ENCODE measurements at regions not wholly inside any gene's neighbourhood (a gene's known extent, or its start where the extent isn't known, plus 50 kb on each side); places are given as distances from the start of the nearest gene placed in this dataset.

DNA sequence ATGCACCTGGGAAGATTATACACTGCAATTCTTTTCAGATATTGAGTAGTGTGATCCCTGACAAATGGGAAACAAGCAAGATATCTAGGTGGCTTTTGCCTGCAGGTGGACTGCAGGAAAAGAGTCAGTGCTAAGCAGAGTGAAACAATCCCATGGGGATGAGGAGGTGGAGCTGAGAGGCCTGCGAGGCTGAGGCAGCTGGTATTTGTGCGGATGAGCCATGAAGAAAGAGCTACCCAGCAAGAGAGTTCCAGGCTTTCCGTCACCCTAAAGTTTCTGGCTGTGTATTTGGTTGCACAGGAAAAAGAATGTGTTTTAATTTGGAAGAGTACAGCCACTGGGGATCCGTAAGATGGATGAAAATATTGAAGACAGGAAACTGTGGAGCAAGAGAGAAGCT lies 714.1 kb upstream of the COBL start:
- H3K79me2 ChIP-seq (ENCODE audit: insufficient read depth, low read length), result no peaks in the 10 kb centered on the region
- no peaks in the 10 kb centered on the region for H3K9me2 ChIP-seq (replicated peaks; ENCODE audit: insufficient read depth, low read length)
- H3K36me3 ChIP-seq (ENCODE audit: low read length), result no peaks in the 10 kb centered on the region
- H3K9me3 ChIP-seq (ENCODE audit: insufficient read depth, low read length), result no peaks in the 10 kb centered on the region
- H3F3A ChIP-seq (ENCODE audit: insufficient read depth), result no peaks in the 10 kb centered on the region
- no peak overlapping the region for H2AFZ ChIP-seq (ENCODE audit: low read depth, low read length, severe bottlenecking)
- H4K20me1 ChIP-seq (ENCODE audit: low read depth, low read length), result no peaks in the 10 kb centered on the region
- H3K4me2 ChIP-seq (ENCODE audit: low read depth, low read length, poor library complexity, severe bottlenecking), result no peak overlapping the region
- H3K27me3 ChIP-seq (ENCODE audit: low read length), result no peaks in the 10 kb centered on the region
- TF ChIP-seq EZH2phosphoT487 (conservative IDR thresholded peaks at IDR 0.05; ENCODE audit: low read length), result no peak
- no peak for TF ChIP-seq CTCF (IDR thresholded peaks at IDR 0.05; ENCODE audit: insufficient read depth, low read length, poor library complexity, severe bottlenecking)
- H3K9ac ChIP-seq (ENCODE audit: low read length), result no peak overlapping the region
- H3K4me3 ChIP-seq (ENCODE audit: insufficient read depth, low read length, poor library complexity, severe bottlenecking), result no peak overlapping the region
- no peak overlapping the region for H3K27ac ChIP-seq (ENCODE audit: low read depth, low read length)

DNA sequence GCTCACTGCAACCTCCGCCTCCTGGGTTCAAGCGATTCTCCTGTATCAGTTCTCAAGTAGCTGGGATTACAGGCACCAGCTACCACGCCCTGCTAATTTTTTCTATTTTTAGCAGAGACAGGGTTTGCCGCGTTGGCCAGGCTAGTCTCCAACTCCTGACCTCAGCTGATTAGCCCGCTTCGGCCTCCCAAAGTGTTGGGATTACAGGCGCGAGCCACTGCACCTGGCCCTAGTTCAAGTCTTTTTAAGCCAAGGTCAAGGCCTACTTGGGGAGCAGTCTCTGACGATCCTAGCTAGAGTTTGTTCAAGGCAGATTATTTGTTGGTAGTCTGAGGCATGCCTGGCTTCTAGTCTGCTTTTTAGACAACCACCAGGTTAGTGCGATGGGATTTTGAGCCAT lies 709.5 kb upstream of the COBL start:
- Histone ChIP-seq H3F3A (ENCODE audit: insufficient read depth) (no peaks in the 10 kb centered on the region), H3K36me3 (ENCODE audit: low read length) (no peaks in the 10 kb centered on the region), H3K9ac (ENCODE audit: low read length) (no peak overlapping the region), H3K4me2 (ENCODE audit: low read depth, low read length, poor library complexity, severe bottlenecking) (no peak overlapping the region), H3K27ac (ENCODE audit: low read depth, low read length) (no peak overlapping the region), H4K20me1 (ENCODE audit: low read depth, low read length) (no peaks in the 10 kb centered on the region), H3K4me3 (ENCODE audit: insufficient read depth, low read length, poor library complexity, severe bottlenecking) (no peak overlapping the region), H3K27me3 (ENCODE audit: low read length) (no peaks in the 10 kb centered on the region), H3K79me2 (ENCODE audit: insufficient read depth, low read length) (no peaks in the 10 kb centered on the region), H2AFZ (ENCODE audit: low read depth, low read length, severe bottlenecking) (no peak overlapping the region), H3K9me3 (ENCODE audit: insufficient read depth, low read length) (no peaks in the 10 kb centered on the region), H3K9me2 (replicated peaks; ENCODE audit: insufficient read depth, low read length) (no peaks in the 10 kb centered on the region)
- no peak for TF ChIP-seq CTCF (IDR thresholded peaks at IDR 0.05; ENCODE audit: insufficient read depth, low read length, poor library complexity, severe bottlenecking)
- no peak for TF ChIP-seq EZH2phosphoT487 (conservative IDR thresholded peaks at IDR 0.05; ENCODE audit: low read length)

GRCh38 chr7:52021343-52021742 lies 704.7 kb upstream of the COBL start:
- H3K27ac ChIP-seq (ENCODE audit: low read depth, low read length), result no peak overlapping the region
- H3K79me2 ChIP-seq (ENCODE audit: insufficient read depth, low read length), result no peaks in the 10 kb centered on the region
- no peak overlapping the region for H3K9ac ChIP-seq (ENCODE audit: low read length)
- no peaks in the 10 kb centered on the region for H3K9me2 ChIP-seq (replicated peaks; ENCODE audit: insufficient read depth, low read length)
- no peak overlapping the region for H3K4me2 ChIP-seq (ENCODE audit: low read depth, low read length, poor library complexity, severe bottlenecking)
- TF ChIP-seq EZH2phosphoT487 (conservative IDR thresholded peaks at IDR 0.05; ENCODE audit: low read length) (no peak), CTCF (IDR thresholded peaks at IDR 0.05; ENCODE audit: insufficient read depth, low read length, poor library complexity, severe bottlenecking) (no peak)
- no peaks in the 10 kb centered on the region for H3K9me3 ChIP-seq (ENCODE audit: insufficient read depth, low read length)
- H3F3A ChIP-seq (ENCODE audit: insufficient read depth), result no peaks in the 10 kb centered on the region
- no peaks in the 10 kb centered on the region for H3K27me3 ChIP-seq (ENCODE audit: low read length)
- H4K20me1 ChIP-seq (ENCODE audit: low read depth, low read length), result no peaks in the 10 kb centered on the region
- no peak overlapping the region for H2AFZ ChIP-seq (ENCODE audit: low read depth, low read length, severe bottlenecking)
- H3K36me3 ChIP-seq (ENCODE audit: low read length), result no peaks in the 10 kb centered on the region
- H3K4me3 ChIP-seq (ENCODE audit: insufficient read depth, low read length, poor library complexity, severe bottlenecking), result no peak overlapping the region

GRCh38 chr7:52018680-52019054 lies 702.1 kb upstream of the COBL start:
- H3K27ac ChIP-seq (ENCODE audit: low read depth, low read length), result no peak overlapping the region

More at GRCh38 chr7:52018680-52019054, 702.1 kb upstream of the COBL start:
- H3K9ac ChIP-seq (ENCODE audit: low read length), result no peak overlapping the region
- no peaks in the 10 kb centered on the region for H3K36me3 ChIP-seq (ENCODE audit: low read length)
- no peak overlapping the region for H3K4me2 ChIP-seq (ENCODE audit: low read depth, low read length, poor library complexity, severe bottlenecking)
- H3K4me3 ChIP-seq (ENCODE audit: insufficient read depth, low read length, poor library complexity, severe bottlenecking), result no peak overlapping the region
- H4K20me1 ChIP-seq (ENCODE audit: low read depth, low read length), result no peaks in the 10 kb centered on the region
- no peak overlapping the region for H2AFZ ChIP-seq (ENCODE audit: low read depth, low read length, severe bottlenecking)
- TF ChIP-seq CTCF (IDR thresholded peaks at IDR 0.05; ENCODE audit: insufficient read depth, low read length, poor library complexity, severe bottlenecking), result no peak
- no peak for TF ChIP-seq EZH2phosphoT487 (conservative IDR thresholded peaks at IDR 0.05; ENCODE audit: low read length)
- H3F3A ChIP-seq (ENCODE audit: insufficient read depth), result no peaks in the 10 kb centered on the region
- no peaks in the 10 kb centered on the region for H3K27me3 ChIP-seq (ENCODE audit: low read length)
- no peaks in the 10 kb centered on the region for H3K9me2 ChIP-seq (replicated peaks; ENCODE audit: insufficient read depth, low read length)
- H3K79me2 ChIP-seq (ENCODE audit: insufficient read depth, low read length), result no peaks in the 10 kb centered on the region
- H3K9me3 ChIP-seq (ENCODE audit: insufficient read depth, low read length), result no peaks in the 10 kb centered on the region
